Activated T-helper 1 cell treated with anti-CD3 and anti-CD28 coated beads, Interleukin-2, amount 50 U/mL, for 16 hours (primary cell): ENCODE measurements at regions not wholly inside any gene's neighbourhood (a gene's known extent, or its start where the extent isn't known, plus 50 kb on each side); places are given as distances from the start of the nearest gene placed in this dataset.
A peak's percentile ranks its signal among the peaks of the same experiment; 100 is the strongest.
"Not testable (repeated sequence)": the region's sequence is repeated elsewhere in the genome, so short reads cannot be mapped to it uniquely, and the experiment has no call there.

Experiments used
- DNase-seq, 2 donors: peaks; one replicate each; pipeline ENCODE4 v3.0.0-alpha.2; 2020; ENCODE audit warnings: low read depth in 1 of 2, low spot score in 1 of 2

DNA sequence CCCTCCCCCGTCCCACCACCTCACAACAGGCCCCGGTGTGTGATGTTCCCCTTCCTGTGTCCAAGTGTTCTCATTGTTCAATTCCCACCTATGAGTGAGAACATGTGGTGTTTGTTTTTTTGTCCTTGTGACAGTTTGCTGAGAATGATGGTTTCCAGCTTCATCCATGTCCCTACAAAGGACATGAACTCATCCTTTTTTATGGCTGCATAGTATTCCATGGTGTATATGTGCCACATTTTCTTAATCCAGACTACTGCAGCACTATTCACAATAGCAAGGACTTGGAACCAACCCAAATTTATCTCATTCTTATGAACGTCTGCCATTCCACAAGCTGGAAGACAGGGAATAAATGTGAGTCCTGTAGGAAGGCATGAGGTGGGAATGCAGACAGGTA lies 79.6 kb upstream of the SLC6A11 start:
- not testable (repeated sequence) for DNase-seq

DNA sequence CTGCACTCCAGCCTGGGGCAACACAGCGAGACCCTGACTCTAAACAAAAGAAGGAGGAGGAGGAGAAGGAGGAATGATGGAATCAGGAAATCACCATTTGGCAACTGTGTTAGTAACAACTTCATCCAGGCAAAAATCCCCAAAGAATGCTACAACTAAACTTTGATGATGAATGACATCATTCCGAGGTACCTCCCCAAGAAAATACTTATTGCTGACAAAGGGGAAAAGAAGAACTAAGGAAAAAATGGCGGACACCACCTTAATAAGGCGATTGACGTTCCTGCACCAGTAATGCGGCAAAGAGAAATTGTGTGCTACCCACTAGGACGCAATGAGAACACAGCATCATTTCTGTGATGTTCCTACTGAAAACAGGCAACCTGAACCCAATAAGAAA lies 78.2 kb upstream of the SLC6A11 start:
- DNase-seq: no peak

DNA sequence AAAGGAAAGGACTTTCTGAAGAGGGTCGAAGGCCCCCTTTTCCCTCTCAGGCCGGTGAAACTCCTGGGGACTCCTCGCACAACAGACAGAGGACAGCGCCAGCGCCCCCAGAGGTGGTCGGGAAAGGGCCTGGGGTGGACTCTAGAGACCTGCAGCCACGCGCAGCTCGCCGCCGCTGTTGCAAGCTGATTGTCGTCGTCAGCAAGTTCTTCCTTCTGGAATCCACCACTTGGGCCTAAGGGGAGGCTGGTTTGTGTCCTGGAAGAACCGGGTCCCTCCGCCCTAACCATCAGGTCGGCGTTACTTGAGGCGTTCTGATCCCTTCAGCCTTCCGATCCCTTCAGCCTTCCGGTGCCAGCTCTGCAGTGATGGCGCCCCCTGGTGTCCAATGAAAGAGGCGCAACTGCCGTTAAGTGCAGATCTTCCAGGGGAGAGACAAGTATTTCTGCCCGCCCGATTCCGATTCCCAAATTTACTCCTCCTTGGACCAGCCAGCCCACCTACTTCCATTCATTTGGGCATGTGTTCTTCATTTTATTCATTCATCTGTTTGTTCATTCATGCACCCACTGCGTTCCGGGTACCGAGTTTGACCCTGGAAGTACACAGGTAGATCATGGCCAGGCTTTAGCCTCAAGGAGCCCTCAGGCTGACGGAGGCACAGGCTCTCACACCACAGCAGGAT lies 77.2 kb upstream of the SLC6A11 start:
- DNase-seq: peak; percentile 60 to 66

DNA sequence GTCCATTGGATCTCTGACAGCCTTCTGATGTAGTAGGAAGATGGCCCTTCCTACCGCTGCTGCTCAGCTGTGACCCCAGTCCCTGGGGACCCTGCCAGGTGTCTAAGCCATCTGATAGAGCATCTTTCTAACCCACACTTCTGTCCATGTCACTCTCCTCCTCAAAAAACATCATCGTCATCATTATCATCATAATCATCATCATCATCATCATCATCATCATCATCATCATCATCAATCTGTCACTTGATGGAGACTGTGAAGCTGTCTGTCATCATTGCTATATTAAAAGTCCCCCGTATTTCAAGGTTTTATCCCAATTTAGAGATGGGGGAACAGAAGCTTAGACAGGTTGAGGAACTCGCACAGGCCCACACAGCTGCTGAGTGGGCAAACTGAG lies 75.1 kb upstream of the SLC6A11 start:
- no peak for DNase-seq

DNA sequence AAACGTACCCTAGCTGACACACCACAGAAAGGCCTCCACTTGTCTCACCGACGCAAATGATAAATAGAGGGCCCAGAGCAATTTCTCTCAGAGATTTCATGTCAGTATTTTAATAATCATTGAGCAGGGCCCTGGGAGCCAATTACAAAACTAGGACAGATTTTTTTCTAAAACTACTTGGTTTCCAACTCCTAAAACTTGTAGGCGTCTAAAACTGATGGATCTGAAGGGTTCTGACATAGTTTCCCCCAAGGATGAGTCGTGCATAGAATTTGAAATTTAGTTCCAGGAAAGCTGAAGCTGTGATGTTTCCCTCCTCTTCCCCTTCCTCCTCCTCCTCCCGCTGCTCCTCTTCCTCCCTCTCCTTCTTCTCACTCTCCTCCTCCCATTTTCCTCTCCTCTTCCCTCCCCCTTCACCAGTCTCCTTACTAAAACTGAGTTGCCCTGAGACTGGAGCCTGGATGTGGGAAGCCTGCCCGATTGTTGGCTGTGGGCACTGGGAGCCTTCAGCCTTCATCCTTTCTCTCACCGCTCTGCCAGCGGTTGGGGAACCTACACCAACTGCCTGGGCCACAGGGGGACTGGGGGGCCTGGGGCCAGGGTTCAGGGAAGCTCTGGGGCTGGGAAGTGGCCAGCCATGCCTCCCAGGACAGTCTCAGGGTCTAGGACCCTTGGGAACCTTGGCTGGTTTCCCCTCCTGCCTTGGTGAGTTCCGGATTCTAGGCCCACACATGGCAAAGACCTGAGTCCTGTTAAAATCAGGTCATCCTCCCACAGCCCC lies 73.9 kb upstream of the SLC6A11 start:
- DNase-seq: no peak

DNA sequence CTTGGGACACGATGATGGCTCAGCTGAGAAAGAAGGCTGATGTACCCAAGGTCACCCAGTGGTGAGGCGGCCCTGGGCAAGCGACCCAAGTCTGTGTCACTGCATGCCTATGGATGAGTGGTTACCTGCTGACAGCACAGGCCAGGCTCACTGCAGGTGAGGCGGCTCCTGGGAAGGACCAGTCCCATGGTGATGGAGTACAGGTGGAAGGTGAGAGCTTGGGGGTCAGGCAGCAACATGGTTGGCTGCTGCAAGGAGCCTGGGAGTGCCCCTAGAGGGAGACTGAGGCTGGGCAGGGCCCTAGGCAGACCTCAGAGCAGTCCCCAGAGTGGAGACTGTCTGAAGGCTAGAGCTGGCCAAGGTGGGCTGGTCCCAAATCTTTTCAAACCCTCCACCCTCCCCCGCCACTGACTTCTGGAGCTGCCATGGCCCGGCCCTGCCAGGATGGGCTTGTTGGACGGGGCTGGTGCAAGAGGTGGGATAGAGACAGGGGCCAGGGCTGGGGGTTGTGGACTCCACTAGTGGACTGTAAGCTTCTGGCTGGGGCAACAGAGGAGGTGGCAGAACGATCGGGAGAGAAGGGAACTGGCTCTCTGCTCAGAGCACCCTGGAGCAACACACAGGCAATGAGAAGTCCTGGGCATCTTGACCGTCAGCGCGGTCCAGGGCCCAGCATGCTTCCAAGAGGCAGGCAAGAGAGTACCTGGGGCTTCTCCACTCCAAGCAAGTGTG lies 72.5 kb upstream of the SLC6A11 start:
- no peak for DNase-seq

DNA sequence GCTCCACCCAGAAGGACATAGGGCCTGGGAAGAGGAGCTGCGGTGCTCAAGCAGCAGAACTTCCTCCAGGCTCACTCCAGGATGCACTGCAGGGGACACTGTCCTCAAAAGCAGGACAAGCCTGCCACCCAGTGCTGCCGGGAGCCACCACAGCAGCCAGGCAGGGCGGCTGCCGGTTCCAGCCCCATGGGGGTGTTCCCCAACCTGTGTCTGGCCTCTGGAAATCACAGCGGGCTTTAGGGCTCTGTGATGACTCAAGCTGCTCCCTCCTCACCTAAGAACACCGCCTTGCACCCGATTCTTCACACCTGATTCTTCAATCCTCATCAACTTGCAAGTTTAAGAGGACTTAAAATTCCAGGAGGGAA lies 71.9 kb upstream of the SLC6A11 start:
- no peak for DNase-seq

DNA sequence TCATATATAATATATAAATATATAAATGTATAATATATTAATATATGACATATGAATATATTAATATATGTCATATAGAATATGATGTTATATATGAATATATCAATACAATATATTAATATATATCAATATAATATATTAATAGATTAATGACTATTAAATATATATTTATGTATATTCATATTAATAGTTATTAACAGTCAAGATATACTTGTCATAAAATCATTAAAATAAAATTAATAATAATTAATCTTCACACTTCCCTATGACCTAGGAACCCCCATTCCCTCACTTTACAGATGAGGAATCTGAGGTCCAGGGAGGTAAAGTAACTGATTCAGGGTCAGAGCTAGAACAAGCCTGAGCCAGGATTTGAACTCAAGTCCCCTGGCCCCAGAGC lies 70.6 kb upstream of the SLC6A11 start:
- DNase-seq: no peak

DNA sequence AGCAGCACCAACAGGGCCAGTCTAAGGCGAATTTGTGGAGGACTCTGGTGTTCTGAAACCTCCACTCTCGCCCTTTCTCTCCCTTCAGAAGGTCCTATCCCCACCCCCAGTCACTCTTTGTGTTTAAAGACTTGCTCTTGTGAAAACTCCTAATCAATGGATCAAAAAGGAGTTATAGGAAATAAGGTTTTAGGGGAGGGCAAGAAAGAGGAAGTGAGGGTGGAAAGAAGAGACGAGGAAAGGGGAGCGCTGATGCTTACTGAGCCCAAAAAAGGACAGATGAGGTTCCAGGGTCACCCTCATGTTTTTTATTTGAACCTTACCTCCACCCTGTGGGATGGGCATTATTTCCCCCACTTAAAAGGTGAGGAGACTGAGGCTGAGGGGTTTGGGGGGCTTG lies 70.0 kb upstream of the SLC6A11 start:
- DNase-seq: no peak

DNA sequence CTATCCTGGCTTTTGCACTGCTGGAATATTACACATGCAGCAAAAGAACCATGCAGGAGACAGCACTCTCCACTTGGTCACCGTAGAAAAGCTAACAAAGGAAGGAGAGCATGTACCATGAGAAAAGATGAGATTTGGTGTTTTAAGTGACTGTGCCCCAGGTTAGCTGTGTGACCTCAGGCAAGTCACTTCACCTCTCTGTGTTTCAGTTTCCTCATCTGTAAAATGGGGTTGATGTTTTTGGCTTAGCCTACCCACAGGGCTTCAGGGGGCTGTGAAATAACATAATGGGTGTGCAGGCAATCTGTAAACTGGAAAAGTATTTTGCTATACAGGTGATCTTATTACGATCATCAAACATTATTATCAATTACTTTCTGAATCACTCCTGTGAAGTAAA lies 69.3 kb upstream of the SLC6A11 start:
- DNase-seq: no peak

DNA sequence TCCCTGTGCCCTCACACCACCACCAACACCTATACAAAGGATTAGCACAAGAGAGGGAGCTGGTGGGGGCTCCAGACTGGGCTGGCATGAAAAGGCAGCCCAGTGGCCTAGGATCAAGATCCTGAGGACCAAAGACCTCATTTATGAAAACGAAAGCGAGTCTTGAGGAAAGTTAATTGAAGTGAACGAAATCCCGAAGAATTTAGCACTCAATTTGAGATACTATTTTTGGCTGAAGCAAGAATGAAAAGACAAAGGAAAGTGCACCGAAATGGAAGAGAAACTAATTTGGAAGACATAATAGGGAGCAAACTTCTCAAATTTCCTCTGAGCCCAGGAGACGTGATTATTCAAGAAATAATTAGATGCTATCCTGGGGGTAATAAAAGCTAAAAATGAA lies 68.7 kb upstream of the SLC6A11 start:
- no peak for DNase-seq

DNA sequence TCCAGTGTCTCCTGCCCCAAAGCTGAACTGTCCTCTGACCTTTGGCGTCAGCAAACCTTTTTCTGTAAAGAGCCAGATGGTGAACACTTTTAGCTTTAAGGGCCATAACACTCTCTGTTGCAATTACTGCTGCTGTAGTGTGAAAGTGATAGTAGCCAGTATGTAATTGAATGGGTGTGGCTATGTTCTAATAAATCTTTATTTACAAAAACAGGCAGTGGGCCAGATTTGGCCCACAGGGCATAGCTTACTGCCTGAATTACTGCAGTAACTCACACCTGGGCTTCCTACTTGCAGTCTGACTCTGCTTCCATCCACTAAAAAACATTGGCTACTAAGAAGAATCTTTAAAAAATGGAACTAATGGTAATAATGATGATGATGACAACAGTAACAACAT lies 68.0 kb upstream of the SLC6A11 start:
- DNase-seq: no peak

DNA sequence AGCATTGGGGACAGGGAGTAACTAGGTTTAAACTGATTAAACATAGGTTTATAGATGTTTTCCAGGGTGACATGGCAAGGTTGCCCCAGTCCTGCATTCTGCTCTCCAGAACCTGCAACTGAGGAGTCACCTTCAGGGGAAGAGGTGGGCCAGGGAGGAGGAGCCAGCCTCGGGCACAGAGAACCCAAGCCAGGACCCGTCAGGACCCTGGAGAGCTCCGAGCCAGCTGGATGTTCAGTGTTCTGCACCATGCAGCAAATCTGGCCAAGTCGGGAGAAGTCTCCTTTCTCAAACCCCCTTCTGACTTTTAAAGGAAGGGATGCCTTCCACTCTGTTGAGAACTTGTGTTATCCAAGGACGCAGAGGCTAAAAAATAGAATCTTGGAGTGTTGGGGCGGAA lies 62.1 kb upstream of the SLC6A11 start:
- no peak for DNase-seq

DNA sequence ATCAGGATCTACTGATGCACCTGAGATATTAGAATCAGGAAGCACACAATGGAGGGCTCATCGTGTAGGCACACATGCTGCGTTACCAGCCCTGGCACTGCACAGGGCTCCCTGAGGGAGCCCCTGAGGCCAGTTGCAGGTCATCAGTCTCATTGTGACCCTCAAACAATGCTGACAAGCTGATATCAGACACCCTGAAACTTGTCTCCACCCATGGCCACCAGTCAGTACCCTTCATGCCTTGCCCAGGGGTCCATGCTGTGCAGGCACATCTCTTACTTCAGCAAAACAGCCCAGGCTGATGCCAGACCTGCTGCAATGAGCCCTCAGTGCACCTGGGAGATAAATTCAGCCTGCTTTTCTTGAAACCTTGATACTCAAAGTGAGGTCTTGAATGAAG lies 59.5 kb upstream of the SLC6A11 start:
- DNase-seq: no peak

DNA sequence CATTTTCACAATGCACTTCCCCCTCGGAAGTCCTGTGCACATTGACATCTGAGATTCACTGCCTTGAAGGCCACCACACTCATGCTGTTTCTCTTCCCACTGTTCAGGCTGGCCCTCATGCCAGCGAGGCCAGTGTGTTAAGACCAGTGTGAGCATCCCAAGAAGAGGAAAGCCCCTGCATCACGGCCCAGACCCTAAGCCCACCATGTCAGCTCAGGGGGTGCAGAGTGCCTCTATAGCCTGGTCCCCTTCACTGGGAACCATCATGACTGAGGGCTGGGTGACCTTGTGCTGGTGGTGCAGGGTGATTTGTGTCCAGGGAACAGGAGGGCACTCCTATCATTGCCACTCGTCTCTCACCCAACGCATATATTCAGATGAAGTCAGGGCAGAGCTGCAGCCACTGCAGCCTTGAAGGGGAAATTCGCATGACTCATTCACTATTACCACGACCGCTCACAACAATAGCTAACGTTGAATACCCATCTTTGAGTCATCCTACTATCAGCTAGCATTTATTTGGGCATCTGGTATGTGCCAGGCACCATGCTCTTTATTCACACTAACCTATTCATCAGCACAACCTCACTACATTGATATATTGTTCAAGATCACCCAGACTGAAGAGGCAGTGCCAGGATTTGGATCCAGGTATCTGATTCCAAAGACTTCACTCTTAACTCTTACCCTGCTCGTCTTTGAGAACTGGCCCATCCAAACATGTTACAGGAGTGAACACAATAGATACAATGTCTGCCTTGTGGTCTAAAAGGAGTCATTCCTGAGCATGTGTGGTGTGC lies 58.8 kb upstream of the SLC6A11 start:
- no peak for DNase-seq

DNA sequence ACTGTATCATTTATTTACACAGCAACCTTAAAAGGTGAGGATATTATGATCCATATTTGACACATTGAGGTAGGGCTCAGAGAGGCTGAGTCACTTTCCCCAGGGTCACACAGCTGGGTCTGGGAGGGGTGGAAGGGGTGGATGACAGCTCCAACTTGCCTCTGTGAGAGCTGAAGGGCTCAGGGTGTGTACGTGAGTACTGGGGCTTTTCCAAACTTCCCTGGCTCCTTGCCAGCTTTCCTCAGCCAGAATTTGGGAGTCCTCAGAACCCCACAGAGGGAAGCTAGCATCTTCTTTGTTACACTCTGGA lies 58.3 kb upstream of the SLC6A11 start:
- DNase-seq: no peak

DNA sequence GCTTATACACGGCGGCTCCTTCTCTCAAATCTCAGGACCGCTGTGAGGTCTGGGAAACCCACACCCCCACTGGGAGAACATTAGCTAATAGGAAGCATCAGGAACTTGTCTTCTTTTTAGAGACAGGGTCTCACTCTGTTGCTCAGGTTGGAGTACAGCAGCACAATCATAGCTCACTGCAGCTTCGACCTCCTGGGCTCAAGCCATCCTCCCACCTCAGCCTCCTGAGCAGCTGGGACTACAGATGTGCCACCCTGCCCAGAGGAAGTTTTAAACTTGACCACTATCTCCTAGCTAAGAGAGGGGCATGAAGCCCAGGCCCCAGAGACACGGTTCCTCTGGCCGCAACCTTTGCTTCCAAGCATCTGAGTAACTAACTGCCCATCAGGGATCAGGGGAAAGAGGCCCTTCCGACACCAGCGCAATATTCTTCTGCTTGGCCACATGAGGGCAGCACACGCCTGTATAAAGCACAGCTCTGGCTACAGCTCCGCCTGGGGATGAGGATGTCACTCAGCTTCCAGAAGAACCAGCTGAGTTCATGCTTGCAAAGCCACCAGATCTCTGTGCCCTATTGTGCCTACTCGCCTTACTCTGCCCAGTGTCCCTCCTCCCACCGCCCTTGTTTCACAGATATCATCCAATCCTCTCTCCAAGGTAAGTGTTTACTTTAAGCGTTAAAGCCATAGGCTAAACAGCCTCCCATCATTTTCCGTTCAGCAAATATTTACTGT lies 57.6 kb upstream of the SLC6A11 start:
- DNase-seq: peak in 1 of 2 donors; percentile 15

DNA sequence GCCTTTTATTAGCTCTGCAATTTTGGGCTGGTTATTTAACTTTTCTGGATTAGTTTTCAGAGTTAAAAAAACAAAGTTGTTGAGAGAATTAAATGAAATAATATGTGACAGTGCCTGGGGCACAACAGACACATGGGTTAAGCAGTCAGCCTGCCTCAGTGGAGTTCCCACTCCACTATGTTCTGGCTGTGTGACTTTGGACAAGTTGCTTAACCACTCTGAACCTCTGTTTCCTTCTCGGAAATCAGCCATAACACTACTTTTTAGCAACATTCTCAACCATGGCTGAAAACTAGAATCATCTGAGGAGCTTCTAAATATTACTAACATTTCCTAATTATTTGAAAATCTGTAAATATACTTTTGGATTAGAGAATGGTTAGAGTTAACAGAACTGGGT lies 56.5 kb upstream of the SLC6A11 start:
- DNase-seq: no peak

DNA sequence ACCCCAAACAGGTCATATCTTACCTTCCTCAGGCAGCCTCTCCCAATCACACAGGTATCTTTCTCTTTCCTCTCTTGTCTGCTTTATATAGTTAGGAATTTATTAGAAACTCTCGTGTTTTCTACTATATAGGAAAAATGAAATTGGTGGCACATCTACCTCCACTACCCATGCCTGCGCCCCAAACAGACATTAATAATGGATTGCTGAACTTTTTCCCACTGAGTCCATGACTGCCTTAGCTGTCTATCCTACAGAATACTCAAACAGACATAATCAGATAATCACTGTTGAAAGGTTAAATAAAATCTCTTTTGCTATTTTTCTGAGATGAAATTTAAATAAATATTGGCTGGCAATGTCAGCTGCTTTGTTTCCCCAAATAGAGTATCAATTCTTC lies 55.8 kb upstream of the SLC6A11 start:
- DNase-seq: no peak

DNA sequence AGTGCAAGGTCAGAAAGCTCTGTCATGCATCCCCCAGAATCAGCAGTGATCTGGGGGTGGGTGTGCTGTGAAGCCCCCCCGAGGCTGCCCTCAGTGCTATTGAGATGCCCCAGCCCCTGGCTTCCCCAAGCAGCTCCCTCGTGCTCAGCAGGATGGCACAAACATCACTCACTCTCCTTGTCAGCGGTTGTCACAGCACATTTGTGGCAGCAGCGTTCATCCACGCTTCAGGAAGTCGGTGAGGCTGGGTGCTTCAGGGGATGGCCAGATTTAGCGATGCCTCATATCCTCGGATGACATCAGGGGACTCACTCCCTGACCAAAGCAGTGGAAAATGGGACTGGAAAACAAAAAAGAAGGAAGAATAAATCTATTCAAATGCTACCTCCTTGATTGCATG lies 54.4 kb upstream of the SLC6A11 start:
- no peak for DNase-seq

DNA sequence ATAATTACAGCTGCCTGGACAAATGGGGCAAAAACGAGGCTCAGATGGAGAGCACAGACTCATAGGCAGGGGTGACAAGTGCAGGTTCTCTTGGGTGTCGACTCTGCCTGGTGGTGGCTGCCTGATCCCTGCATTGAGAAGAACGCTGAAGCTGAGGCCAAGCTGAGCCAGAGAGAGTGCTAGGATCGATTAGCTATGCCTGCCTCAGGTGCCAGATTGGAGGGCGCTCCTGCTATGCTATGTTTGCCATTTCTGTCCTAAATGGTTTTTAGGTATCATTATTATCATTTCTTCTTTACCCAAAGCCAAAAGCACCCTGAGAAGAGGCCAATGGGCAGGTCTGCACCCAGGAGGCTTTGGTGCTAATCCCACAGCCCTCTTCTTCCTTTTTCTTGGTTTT lies 53.9 kb upstream of the SLC6A11 start:
- DNase-seq: no peak
